ENCODE measurements at regions not wholly inside any gene's neighbourhood (a gene's known extent, or its start where the extent isn't known, plus 50 kb on each side); places are given as distances from the start of the nearest gene placed in this dataset.
"Not testable (repeated sequence)": the region's sequence is repeated elsewhere in the genome, so short reads cannot be mapped to it uniquely, and the experiment has no call there.

DNA sequence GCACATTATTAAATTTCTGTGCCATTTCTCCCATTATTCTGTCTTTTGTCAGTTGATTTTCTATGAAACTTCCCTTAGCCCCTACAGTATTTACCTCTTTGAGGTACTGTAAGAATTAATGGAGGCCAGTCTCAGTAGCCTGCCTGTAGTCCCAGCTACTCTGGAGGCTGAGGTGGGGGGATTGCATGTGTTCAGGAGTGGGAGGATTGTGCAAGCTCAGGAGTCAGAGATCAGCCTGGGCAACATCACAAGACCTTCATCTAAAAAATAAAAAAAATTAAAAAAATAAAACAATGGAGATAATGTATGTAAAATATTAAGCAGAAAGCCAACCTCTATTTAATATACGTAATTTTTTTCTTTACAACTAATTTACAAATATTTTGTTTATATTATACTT, 77.8 kb downstream of the OR2B2 start:
- no peak for DNase-seq (ENCODE audit: low read depth in 1 of 2, low spot score in 1 of 2)
- H3K4me3 ChIP-seq: no peak overlapping the region
- H3K4me1 ChIP-seq: peaks cover 14% of the 10 kb centered on the region; the same call in 2 of the 3 replicates
- POLR2A ChIA-PET: interaction anchor here (0.7 to 5.7 kb wide), 4 partner anchors 33 to 59 kb away, joined by 4 to 94 read pairs (median 5); a partner anchor contains a TSS
- H3K4me2 ChIP-seq: no peak overlapping the region; the same call in 2 of the 3 replicates
- no peaks in the 10 kb centered on the region for H3K9me3 ChIP-seq
- CTCF ChIA-PET: interaction anchor here (1.8 to 3.9 kb wide), 3 partner anchors 15 to 61 kb away, joined by 4 to 23 read pairs (median 6); a partner anchor contains a TSS
- peak overlapping the region; percentile 31 to 72; a peak in 4 of 6 replicates for H3K27ac ChIP-seq
- no peak for TF ChIP-seq CHD2 (IDR thresholded peaks at IDR 0.05; ENCODE audit: low read length, partially characterized antibody)
- TF ChIP-seq NR3C1 (IDR thresholded peaks at IDR 0.05): no peak
- no peak for TF ChIP-seq RFX5 (IDR thresholded peaks at IDR 0.05)
- TF ChIP-seq NFE2L2 (conservative IDR thresholded peaks at IDR 0.05; ENCODE audit: low read length): no peak
- no peak for TF ChIP-seq FOSL2 (IDR thresholded peaks at IDR 0.05)
- TF ChIP-seq FOSL2 (CRISPR knock-in tag; IDR thresholded peaks at IDR 0.05): no peak
- TF ChIP-seq, protein P1, sequence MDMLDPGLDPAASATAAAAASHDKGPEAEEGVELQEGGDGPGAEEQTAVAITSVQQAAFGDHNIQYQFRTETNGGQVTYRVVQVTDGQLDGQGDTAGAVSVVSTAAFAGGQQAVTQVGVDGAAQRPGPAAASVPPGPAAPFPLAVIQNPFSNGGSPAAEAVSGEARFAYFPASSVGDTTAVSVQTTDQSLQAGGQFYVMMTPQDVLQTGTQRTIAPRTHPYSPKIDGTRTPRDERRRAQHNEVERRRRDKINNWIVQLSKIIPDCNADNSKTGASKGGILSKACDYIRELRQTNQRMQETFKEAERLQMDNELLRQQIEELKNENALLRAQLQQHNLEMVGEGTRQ (IDR thresholded peaks at IDR 0.05): no peak
- TF ChIP-seq SMC3 (IDR thresholded peaks at IDR 0.05): no peak
- no peak for TF ChIP-seq HDAC2 (IDR thresholded peaks at IDR 0.05)
- TF ChIP-seq CBX8 (IDR thresholded peaks at IDR 0.05): no peak
- no peak for TF ChIP-seq JUNB (IDR thresholded peaks at IDR 0.05)
- TF ChIP-seq NPAS2 (CRISPR knock-in tag; IDR thresholded peaks at IDR 0.05; ENCODE audit: borderline replicate concordance): no peak
- no peak for TF ChIP-seq RCOR1 (IDR thresholded peaks at IDR 0.05; ENCODE audit: low read depth, low read length)
- no peak for TF ChIP-seq ZC3H11A (IDR thresholded peaks at IDR 0.05)
- no peak for TF ChIP-seq MAZ (IDR thresholded peaks at IDR 0.05; ENCODE audit: borderline replicate concordance, low read depth, low read length)
- no peak for TF ChIP-seq HOXB13 (CRISPR knock-in tag; IDR thresholded peaks at IDR 0.05; ENCODE audit: low read depth)
- TF ChIP-seq FOXS1 (CRISPR knock-in tag; IDR thresholded peaks at IDR 0.05): no peak
- no peak for TF ChIP-seq ESRRA (IDR thresholded peaks at IDR 0.05; ENCODE audit: borderline replicate concordance, low read length)
- 89% methylated on average over 1 of the region's 1 CpG for WGBS (ENCODE audit: missing lambda C conversion rate)
- ATAC-seq: no peak
- FAIRE-seq: no peak

DNA sequence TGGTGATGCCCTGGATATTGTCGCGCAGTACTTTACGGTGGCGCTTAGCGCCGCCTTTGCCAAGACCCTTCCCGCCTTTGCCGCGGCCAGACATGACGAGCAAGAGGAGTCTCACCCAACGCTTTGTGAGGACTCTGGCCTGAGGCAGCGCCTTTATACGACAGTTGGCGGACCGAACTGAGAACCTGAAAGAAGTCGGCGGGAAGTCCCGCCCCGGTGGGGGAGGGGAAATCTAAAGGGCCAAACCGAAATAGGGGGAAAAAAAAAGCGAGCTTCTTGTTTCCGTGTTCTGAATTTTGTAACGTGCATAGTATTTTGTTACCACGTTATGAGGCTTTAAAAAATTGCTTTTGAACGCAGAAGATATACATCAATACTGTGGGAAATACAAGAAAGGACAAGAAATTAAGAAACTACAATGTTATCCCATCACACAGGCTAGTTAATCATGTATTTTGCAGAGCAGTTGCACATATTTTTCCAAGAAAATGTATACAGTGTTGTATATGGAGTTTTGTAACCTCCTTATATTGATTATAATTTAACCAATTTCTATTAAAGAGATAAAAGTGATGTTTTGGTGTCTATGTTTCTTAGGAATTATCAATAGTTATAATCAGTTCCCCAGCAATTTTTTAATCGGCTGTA, 80.6 kb downstream of the OR2B2 start:
- ChIA-PET POLR2A (interaction anchor here (0.9 to 1.7 kb wide), 5 partner anchors 17 to 685 kb away, joined by 4 to 7 read pairs (median 5); a partner anchor contains a TSS), CTCF (interaction anchor here (1.0 kb wide), 1 partner anchor 63 kb away, joined by 3 read pairs; no protein-coding TSS in a partner anchor)
- Histone ChIP-seq H3K27ac (peak overlapping the region; percentile 69 to 80; a peak in 4 of 6 replicates), H3K4me1 (peaks cover 14% of the 10 kb centered on the region; the same call in 2 of the 3 replicates), H3K4me2 (peak overlapping the region; percentile 63)
- WGBS (ENCODE audit: missing lambda C conversion rate): 62% methylated on average over 16 of the region's 26 CpGs
- TF ChIP-seq POLR2A (IDR thresholded peaks at IDR 0.05; ENCODE audit: low read length): peak; percentile 25; the same call in 1 of the 2 replicates
- TF ChIP-seq JUN (IDR thresholded peaks at IDR 0.05): peak; percentile 65 to 85; a peak in 3 of 5 replicates
- H3K4me3 ChIP-seq, H3K9me3 ChIP-seq, FAIRE-seq: not testable (repeated sequence)
- ATAC-seq (peak; percentile 89 to 96), DNase-seq (ENCODE audit: low read depth in 1 of 2, low spot score in 1 of 2) (peak in 1 of 2 experiments; percentile 61)

DNA sequence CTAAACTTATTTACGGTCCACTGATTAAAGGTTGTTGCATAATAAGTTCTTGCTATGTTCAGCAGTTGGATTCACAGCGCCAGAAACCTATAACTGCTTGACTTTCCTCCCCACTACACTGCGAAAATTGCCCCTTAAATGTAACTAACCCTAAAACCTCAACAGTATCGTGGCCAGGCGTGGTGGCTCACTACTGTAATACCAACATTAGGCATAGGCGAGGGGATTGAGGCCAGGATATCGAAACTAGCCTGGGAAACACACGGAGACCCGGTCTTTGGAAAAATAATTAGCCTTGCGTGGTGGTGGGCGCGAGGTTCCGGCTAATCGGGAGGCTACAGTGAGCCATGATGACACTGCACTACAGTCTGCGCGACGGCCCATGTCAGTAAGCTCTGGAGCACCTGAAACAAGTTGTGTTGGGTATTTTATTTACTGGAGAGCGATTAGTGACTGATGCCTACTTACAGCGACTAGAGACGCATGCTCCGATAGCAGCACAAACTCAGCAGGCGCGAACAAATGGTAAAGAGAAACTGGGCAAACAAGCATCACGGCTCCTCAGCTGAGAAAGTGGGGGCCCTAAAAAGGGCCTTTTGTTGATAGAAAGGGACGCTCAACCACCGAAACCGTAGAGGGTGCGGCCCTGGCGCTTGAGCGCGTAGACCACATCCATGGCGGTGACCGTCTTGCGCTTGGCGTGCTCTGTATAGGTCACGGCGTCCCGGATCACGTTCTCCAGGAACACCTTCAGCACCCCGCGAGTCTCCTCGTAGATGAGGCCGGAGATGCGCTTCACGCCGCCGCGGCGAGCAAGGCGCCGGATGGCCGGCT, 81.4 kb downstream of the OR2B2 start:
- DNase-seq (ENCODE audit: low read depth in 1 of 2, low spot score in 1 of 2) (peak in 1 of 2 experiments; percentile 37), ATAC-seq (peak; percentile 84 to 85)
- CTCF ChIA-PET: interaction anchor here (1.0 kb wide), 1 partner anchor 64 kb away, joined by 3 read pairs; no protein-coding TSS in a partner anchor
- POLR2A ChIA-PET: interaction anchor here (1.0 to 1.8 kb wide), 6 partner anchors 16 to 64 kb away, joined by 3 to 7 read pairs (median 4); a partner anchor contains a TSS
- TF ChIP-seq POLR2A (IDR thresholded peaks at IDR 0.05; ENCODE audit: low read length): peak; percentile 39
- TF ChIP-seq JUN (IDR thresholded peaks at IDR 0.05): peak; percentile 60 to 89; a peak in 4 of 5 replicates
- peak in 1 of 2 experiments; percentile 20; a peak in 1 of 4 replicates for TF ChIP-seq CEBPB (IDR thresholded peaks at IDR 0.05)
- TF ChIP-seq, protein P2, sequence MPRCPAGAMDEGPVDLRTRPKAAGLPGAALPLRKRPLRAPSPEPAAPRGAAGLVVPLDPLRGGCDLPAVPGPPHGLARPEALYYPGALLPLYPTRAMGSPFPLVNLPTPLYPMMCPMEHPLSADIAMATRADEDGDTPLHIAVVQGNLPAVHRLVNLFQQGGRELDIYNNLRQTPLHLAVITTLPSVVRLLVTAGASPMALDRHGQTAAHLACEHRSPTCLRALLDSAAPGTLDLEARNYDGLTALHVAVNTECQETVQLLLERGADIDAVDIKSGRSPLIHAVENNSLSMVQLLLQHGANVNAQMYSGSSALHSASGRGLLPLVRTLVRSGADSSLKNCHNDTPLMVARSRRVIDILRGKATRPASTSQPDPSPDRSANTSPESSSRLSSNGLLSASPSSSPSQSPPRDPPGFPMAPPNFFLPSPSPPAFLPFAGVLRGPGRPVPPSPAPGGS (IDR thresholded peaks at IDR 0.05): 0 out of 3 replicates have a peak, but pooled peaks have one; percentile 38
- TF ChIP-seq, protein P3, sequence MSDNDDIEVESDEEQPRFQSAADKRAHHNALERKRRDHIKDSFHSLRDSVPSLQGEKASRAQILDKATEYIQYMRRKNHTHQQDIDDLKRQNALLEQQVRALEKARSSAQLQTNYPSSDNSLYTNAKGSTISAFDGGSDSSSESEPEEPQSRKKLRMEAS (IDR thresholded peaks at IDR 0.05): peak; percentile 35
- 48% methylated on average over 28 of the region's 52 CpGs for WGBS (ENCODE audit: missing lambda C conversion rate)
- Histone ChIP-seq H3K4me2 (peak overlapping the region; percentile 71), H3K27ac (peak overlapping the region; percentile 71 to 88), H3K4me3 (peak overlapping the region; percentile 41), H3K4me1 (peaks cover 12% of the 10 kb centered on the region; the same call in 2 of the 3 replicates)
- FAIRE-seq, H3K9me3 ChIP-seq: not testable (repeated sequence)
